ENCODE measurements at regions not wholly inside any gene's neighbourhood (a gene's known extent, or its start where the extent isn't known, plus 50 kb on each side); places are given as distances from the start of the nearest gene placed in this dataset.
"Not testable (repeated sequence)": the region's sequence is repeated elsewhere in the genome, so short reads cannot be mapped to it uniquely, and the experiment has no call there.

DNA sequence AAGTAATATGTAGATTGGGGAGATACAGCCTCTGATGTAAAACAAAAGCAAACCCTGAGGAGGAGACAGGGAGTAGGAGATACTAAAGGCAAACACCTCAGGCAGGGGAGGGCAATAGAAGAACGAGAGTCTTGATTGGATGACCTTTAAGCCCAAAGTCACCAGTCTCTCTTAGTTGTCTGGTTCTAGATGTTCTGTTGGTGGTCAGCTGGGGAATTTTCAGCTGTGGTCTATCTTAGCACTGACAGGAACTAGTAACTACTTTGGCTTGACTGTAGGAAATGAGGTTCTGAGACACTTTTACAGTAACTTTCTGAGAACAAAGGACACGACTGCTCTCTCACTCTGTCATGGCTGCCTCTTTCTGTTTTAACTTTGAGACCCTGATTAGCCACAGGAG lies 290.7 kb upstream of the MIR17HG start:
- no peak for DNase-seq (ENCODE audit: low spot score)
- Histone ChIP-seq H3K4me2 (no peak overlapping the region), H3K79me2 (no peaks in the 10 kb centered on the region), H2AFZ (no peak overlapping the region), H3K27me3 (no peaks in the 10 kb centered on the region), H3K4me3 (no peak overlapping the region), H3K27ac (no peak overlapping the region), H3K4me1 (ENCODE audit: insufficient read depth) (no peaks in the 10 kb centered on the region), H3K36me3 (replicated peaks; ENCODE audit: insufficient read depth, low read depth) (no peaks in the 10 kb centered on the region), H4K20me1 (ENCODE audit: insufficient read depth, poor library complexity, severe bottlenecking) (no peaks in the 10 kb centered on the region), H3K9me2 (replicated peaks; ENCODE audit: insufficient read depth) (no peaks in the 10 kb centered on the region), H3K9me3 (ENCODE audit: low read depth) (no peaks in the 10 kb centered on the region)
- TF ChIP-seq EZH2 (IDR thresholded peaks at IDR 0.05; ENCODE audit: borderline replicate concordance) (no peak), EZH2phosphoT487 (IDR thresholded peaks at IDR 0.05; ENCODE audit: low read depth, severe bottlenecking, unreplicated experiment) (no peak)
- TF ChIP-seq, protein P1, sequence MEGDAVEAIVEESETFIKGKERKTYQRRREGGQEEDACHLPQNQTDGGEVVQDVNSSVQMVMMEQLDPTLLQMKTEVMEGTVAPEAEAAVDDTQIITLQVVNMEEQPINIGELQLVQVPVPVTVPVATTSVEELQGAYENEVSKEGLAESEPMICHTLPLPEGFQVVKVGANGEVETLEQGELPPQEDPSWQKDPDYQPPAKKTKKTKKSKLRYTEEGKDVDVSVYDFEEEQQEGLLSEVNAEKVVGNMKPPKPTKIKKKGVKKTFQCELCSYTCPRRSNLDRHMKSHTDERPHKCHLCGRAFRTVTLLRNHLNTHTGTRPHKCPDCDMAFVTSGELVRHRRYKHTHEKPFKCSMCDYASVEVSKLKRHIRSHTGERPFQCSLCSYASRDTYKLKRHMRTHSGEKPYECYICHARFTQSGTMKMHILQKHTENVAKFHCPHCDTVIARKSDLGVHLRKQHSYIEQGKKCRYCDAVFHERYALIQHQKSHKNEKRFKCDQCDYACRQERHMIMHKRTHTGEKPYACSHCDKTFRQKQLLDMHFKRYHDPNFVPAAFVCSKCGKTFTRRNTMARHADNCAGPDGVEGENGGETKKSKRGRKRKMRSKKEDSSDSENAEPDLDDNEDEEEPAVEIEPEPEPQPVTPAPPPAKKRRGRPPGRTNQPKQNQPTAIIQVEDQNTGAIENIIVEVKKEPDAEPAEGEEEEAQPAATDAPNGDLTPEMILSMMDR (IDR thresholded peaks at IDR 0.05; ENCODE audit: poor library complexity) = no peak
- 71% methylated on average over 2 of the region's 2 CpGs for WGBS (ENCODE audit: low lambda C conversion rate, missing lambda C conversion rate)

DNA sequence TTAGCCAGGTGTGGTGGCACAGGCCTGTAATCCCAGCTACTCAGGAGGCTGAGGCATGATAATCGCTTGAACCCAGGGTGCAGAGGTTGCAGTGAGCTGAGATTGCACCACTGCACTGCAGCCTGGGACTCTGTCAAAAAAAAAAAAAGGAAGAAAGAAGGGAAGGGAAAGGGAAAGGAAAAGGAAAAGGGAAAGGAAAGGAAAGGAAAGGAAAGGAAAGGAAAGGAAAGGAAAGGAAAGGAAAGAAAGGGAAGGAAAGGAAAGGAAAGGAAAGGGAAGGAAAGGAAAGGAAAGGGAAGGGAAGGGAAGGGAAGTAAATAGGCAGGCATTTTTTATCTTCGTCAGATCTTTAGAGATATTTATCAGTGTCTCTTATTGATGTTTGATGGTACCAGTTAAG lies 290.0 kb upstream of the MIR17HG start:
- H3K79me2 ChIP-seq; H3K9me3 ChIP-seq (ENCODE audit: low read depth); H3K27me3 ChIP-seq; H3K36me3 ChIP-seq (replicated peaks; ENCODE audit: insufficient read depth, low read depth); H4K20me1 ChIP-seq (ENCODE audit: insufficient read depth, poor library complexity, severe bottlenecking); H3K4me3 ChIP-seq; H3K4me2 ChIP-seq; DNase-seq (ENCODE audit: low spot score); H3K27ac ChIP-seq; H3K9me2 ChIP-seq (replicated peaks; ENCODE audit: insufficient read depth); H2AFZ ChIP-seq; H3K4me1 ChIP-seq (ENCODE audit: insufficient read depth): not testable (repeated sequence)
- WGBS (ENCODE audit: low lambda C conversion rate, missing lambda C conversion rate) = 94% methylated on average over 2 of the region's 2 CpGs

DNA sequence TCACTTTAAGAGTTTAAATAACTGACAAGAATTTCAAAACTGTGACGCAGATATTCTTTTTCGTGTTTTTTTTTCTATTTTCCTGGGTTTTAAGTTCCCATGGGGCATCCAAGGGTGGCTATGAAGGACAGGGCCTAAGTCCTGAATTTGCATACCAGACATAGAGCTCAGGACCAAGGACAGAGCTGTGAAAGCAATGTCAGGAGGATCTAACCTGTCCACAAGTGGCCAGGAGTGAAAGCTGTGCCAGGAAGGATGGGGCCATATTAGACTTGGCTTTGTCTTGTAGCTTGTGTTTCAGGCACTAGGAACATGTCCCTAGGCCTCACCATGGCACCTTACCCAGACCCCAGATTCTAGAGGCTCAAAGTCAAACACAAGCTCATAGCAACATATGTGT lies 289.4 kb upstream of the MIR17HG start:
- H3K9me3 ChIP-seq (ENCODE audit: low read depth) = no peaks in the 10 kb centered on the region
- H3K4me1 ChIP-seq (ENCODE audit: insufficient read depth) = no peaks in the 10 kb centered on the region
- no peaks in the 10 kb centered on the region for H4K20me1 ChIP-seq (ENCODE audit: insufficient read depth, poor library complexity, severe bottlenecking)
- no peak overlapping the region for H2AFZ ChIP-seq
- H3K4me2 ChIP-seq = no peak overlapping the region
- no peaks in the 10 kb centered on the region for H3K36me3 ChIP-seq (replicated peaks; ENCODE audit: insufficient read depth, low read depth)
- peak; percentile 37 for DNase-seq (ENCODE audit: low spot score)
- WGBS (ENCODE audit: low lambda C conversion rate, missing lambda C conversion rate) = 81% methylated on average over 2 of the region's 2 CpGs
- H3K27me3 ChIP-seq = no peaks in the 10 kb centered on the region
- H3K27ac ChIP-seq = no peak overlapping the region
- H3K79me2 ChIP-seq = no peaks in the 10 kb centered on the region
- no peaks in the 10 kb centered on the region for H3K9me2 ChIP-seq (replicated peaks; ENCODE audit: insufficient read depth)
- TF ChIP-seq, protein P1 (IDR thresholded peaks at IDR 0.05; ENCODE audit: poor library complexity) = no peak
- TF ChIP-seq EZH2phosphoT487 (IDR thresholded peaks at IDR 0.05; ENCODE audit: low read depth, severe bottlenecking, unreplicated experiment) (no peak), EZH2 (IDR thresholded peaks at IDR 0.05; ENCODE audit: borderline replicate concordance) (no peak)
- no peak overlapping the region for H3K4me3 ChIP-seq

DNA sequence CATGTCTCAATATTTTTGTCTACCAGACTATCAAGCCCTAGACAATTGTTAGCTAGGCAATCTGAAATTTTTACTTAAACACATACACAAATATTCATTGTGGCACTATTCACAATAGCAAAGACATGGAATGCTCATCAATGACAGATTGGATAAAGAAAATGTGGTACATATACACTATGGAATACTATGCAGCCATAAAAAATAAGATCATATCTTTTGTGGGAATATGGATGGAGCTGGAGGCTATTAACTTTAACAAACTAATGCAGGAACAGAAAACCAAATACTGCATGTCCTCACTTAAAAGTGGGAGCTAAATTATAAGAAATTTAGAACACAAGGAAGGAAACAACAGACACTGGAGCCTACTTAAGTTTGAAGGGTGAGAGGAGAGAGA lies 288.6 kb upstream of the MIR17HG start:
- no peak for DNase-seq (ENCODE audit: low spot score)
- TF ChIP-seq EZH2 (IDR thresholded peaks at IDR 0.05; ENCODE audit: borderline replicate concordance) (no peak), EZH2phosphoT487 (IDR thresholded peaks at IDR 0.05; ENCODE audit: low read depth, severe bottlenecking, unreplicated experiment) (no peak)
- TF ChIP-seq, protein P1 (IDR thresholded peaks at IDR 0.05; ENCODE audit: poor library complexity) = no peak
- no peak overlapping the region for H3K4me2 ChIP-seq
- H3K4me3 ChIP-seq = no peak overlapping the region
- H3K4me1 ChIP-seq (ENCODE audit: insufficient read depth) = no peaks in the 10 kb centered on the region
- no peaks in the 10 kb centered on the region for H3K36me3 ChIP-seq (replicated peaks; ENCODE audit: insufficient read depth, low read depth)
- no peak overlapping the region for H3K27ac ChIP-seq
- no peaks in the 10 kb centered on the region for H3K27me3 ChIP-seq
- no peaks in the 10 kb centered on the region for H3K79me2 ChIP-seq
- no peaks in the 10 kb centered on the region for H3K9me3 ChIP-seq (ENCODE audit: low read depth)
- no peaks in the 10 kb centered on the region for H4K20me1 ChIP-seq (ENCODE audit: insufficient read depth, poor library complexity, severe bottlenecking)
- no peak overlapping the region for H2AFZ ChIP-seq
- H3K9me2 ChIP-seq (replicated peaks; ENCODE audit: insufficient read depth) = no peaks in the 10 kb centered on the region
